CD4-positive, alpha-beta T cell treated with Interleukin-12 subunit alpha and Interleukin-12 subunit beta, for 1 hour (primary cell): ENCODE measurements at regions not wholly inside any gene's neighbourhood (a gene's known extent, or its start where the extent isn't known, plus 50 kb on each side); places are given as distances from the start of the nearest gene placed in this dataset.
A peak's percentile ranks its signal among the peaks of the same experiment; 100 is the strongest.
"Not testable (repeated sequence)": the region's sequence is repeated elsewhere in the genome, so short reads cannot be mapped to it uniquely, and the experiment has no call there.

Experiments
- DNase-seq: peaks from one replicate; pipeline ENCODE4 v3.0.0-alpha.2; 2020

- no peak for DNase-seq
Measured at GRCh38 chrX:10676235-10676957, 56.0 kb upstream of the MID1 start.

GRCh38 chrX:10677490-10677889, 57.1 kb upstream of the MID1 start:
- DNase-seq = no peak

GRCh38 chrX:10679387-10679786, 59.0 kb upstream of the MID1 start:
- DNase-seq = no peak

DNA sequence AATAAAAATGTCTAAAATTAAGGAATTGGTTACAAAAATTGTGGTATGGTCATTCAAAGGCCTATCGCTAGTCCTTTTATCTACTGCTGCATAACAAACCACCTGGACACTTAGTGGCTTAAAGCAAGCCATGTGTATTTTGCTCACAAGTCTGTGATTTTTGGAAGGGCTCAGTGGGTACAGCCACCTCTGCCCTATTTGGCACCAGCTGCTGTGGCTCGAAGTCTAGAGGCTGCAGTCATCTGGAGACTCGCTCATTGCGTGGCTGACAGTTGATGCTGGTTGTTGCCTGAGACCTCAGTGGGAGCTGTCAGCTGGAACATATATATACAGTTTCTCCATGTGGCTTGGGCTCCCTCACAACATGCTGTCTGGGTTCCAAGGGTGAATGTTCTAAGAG, 60.8 kb upstream of the MID1 start:
- no peak for DNase-seq

GRCh38 chrX:10683631-10684030, 63.2 kb upstream of the MID1 start:
- not testable (repeated sequence) for DNase-seq

DNA sequence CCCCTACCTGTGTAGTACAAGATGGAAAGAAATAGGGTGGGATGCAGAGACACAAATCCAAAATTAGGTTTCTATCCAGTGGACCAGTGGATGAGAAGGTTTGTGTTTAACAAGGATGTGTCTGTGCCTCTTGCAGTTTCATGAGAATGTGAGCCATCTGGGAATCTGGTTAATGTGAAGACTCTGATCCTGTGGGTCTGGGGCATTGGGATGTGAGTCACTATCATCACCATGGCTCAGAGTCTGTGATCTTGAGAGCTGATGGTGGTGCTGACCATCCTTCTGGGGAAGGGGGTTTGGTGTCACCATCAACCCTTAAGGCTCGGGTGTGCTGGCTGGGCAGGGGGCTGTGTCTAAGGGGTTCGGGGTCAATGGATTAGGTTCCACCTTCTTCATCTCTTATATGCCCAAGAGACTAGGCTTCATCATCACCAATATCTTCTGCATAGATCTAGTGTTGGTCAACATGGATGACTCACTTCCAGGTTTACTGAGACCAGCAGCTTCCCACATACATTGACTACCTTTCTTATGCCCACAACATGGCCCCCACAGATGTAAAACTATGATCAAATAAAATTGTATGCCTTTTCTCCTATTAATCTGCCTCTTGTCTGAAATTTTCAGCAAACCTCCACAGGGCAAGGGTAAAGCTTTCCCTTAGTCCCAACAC, 65.7 kb upstream of the MID1 start:
- no peak for DNase-seq

DNA sequence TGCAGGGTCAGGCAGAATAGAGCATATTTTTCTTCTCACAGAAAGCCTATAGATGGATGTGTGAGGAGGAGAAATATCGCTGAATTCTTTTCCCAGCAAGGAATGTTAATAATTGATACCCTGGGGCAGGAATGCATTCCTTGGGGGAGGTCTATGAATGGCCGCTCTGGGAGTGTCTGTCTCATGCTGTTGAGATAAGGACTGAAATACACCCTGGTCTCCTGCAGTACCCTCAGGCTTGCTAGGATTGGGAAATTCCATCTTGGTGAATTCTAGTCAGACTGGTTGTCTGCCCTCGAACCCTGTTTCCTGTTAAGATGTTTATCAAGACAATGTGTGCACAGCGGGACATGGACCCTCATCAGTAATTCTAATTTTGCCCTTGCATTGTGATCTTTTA, 71.4 kb upstream of the MID1 start:
- not testable (repeated sequence) for DNase-seq

GRCh38 chrX:10697616-10698317, 77.4 kb upstream of the MID1 start:
- DNase-seq = no peak

DNA sequence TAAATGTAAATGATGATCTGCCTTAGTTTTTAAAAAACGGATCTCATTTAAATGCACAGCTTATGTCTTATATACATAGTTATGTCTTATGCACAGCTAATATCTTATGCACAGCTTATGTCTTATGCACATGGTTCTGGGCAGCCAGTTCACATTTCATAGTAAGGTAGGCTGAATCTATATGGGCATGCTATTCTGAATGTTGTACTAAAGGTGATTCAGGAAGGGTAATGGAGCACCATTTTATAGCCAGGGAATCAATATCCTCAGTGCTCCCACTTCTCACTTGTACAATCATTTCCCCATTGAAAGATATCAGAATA, 77.9 kb upstream of the MID1 start:
- no peak for DNase-seq

DNA sequence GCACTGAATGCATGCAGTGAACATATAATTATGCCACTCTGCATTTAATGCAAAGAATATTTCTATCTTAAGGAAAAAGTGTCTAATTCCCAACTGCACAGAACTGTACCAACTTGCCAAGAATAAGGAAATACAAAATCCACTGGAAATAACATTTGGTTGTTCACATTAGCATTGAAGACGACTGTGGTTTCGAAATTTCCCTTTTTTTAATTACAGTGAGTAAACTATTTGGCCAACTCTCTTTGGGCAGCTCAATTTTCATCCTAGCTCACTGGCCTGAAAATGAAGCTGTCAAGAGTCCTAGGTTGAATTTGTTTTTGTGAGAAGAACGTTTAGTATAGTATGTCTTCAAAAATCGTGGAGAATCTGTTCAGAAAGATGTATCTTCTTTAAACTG, 81.6 kb upstream of the MID1 start:
- DNase-seq = no peak

GRCh38 chrX:10706342-10706741, 86.0 kb upstream of the MID1 start:
- not testable (repeated sequence) for DNase-seq

DNA sequence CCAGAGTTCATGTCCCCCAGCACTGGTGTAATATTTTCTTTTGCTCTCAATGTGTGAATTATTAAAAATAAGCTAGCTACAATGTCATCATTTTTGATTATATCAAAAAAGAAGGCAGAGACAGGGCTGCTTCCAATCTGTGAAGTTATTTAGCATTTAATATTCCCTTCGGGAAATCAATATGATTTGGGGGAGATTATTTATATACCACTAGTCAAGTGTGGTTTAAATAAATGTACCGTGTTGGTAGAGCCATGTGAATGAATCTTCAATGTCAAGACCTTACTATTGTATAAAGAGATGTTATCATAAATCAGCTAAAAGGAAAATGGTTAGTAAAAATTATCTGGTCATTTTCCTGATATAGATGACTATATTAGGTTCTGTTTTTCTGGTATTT, 87.4 kb upstream of the MID1 start:
- DNase-seq = no peak

- no peak for DNase-seq
Measured at GRCh38 chrX:10709276-10709675, 88.9 kb upstream of the MID1 start.

- no peak for DNase-seq
Measured at GRCh38 chrX:10714531-10714930, 94.1 kb upstream of the MID1 start.

GRCh38 chrX:10722851-10723250, 102.5 kb upstream of the MID1 start:
- DNase-seq = peak; percentile 11

- no peak for DNase-seq
Measured at GRCh38 chrX:10725071-10725470, 104.7 kb upstream of the MID1 start.

- no peak for DNase-seq
Measured at GRCh38 chrX:10726647-10727046, 106.3 kb upstream of the MID1 start.

DNA sequence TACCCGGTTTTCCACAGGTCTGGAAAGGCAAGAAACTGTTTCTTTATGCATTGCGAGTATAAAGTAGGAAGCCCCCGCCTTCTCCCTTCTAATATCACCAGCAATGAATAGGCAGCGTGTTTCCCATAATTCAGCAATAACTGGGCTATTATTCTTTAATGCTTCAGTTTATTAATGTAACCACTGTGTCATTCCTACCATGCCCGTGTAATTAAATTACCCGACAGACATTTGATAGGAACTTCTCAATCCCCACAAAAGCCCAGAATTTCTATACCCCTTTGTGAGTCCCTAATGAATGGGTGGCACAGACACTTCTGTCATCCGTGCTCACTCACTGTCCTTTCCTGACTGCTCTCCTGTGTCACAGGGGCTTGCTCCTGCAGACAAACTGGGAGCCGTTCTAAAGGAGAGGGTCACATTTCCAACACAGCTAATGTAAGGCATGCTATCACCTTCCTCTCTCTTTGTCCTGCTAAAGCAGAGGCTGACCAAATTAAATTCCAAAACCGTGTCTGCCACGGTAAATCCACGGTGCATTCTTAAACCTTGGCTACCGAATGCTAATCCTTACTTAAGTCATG, 108.5 kb upstream of the MID1 start:
- no peak for DNase-seq

DNA sequence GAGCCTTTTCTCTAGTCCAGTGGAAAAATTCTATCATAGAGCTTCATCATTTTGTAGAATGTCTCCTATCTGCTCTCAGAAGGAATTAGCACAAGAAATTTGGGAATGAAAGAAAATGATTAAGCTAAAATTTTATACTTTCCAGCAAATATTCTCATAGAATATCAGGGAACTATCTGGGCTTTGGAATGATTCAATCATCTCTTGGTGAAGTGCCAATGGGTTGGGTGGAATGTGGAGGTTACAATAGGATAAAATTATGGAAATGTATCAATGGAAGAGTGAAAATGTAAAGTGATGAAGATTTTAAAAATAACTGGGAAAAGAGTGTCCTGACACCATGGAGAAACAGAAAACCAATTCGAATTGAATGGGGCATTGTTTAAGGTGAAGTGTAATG, 119.0 kb upstream of the MID1 start:
- DNase-seq = no peak

DNA sequence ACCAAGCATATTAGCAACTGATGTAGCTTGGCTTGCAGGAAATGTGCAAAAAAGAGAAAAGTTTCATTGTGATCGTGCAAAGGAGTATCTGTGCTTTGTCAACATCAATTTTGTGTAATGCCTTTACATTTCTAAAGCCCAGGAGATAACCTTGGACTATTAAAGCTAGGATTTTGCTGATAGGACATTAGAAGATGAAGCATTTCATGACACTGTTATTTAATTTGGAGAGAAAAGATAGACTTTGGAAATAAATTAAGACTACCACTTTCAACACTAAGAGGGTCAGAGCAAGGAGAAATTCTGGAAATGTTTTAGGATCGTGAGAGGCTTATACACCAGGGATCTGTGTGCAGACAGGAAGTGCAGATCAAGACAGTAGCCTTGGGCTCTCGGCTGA, 120.6 kb upstream of the MID1 start:
- DNase-seq = no peak

DNA sequence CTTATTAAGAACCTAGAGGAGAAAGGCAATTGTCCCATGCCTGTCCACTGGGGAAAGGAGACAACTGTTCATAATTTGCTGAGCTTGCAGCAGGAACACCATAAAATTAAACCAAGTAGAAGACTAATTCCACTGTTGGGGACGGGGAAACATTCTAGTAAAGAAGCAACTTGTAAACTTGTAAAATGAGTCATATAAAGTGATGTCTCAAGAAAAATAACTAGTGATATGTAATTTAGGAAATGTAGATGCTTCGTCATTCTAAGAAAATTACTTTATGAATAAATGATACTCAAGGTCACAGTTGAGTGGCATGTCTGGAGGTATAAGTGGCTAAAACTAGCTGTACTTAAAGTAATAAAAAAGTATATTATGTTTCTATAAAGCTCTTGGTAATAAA, 121.2 kb upstream of the MID1 start:
- DNase-seq = no peak

DNA sequence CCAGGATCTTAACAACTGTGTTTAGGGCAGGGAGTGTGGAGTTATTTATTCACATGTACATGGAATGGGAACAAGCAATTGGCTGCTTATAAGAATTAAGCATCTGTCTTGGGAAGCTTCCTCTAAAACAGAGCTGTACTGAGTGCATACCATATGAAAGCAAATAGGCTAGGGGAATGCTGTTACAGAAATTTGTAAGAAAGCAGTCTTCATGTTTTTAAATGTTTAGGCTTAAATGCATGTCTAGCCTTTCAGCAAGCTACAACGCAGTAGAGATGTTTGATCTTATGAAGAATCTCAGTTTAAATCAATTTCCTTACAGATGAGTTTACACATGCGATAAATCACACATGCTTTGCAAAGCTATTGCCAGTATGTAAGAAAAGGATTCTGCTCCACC, 123.1 kb upstream of the MID1 start:
- DNase-seq = no peak

- DNase-seq = no peak
Measured at GRCh38 chrX:10744007-10744406, 123.6 kb upstream of the MID1 start.

- DNase-seq = no peak
Measured at GRCh38 chrX:10747975-10748374, 127.6 kb upstream of the MID1 start.
